Mesodermal cell (in vitro differentiated cells): ENCODE measurements at regions not wholly inside any gene's neighbourhood (a gene's known extent, or its start where the extent isn't known, plus 50 kb on each side); places are given as distances from the start of the nearest gene placed in this dataset.
A peak's percentile ranks its signal among the peaks of the same experiment; 100 is the strongest.

ENCODE experiments used
- H3K27ac ChIP-seq: 2 replicates; pipeline ENCODE4 v1.7.0; 2013; ENCODE audit warnings: mild to moderate bottlenecking, low read depth, low read length, moderate library complexity; ENCODE audit not compliant: severe bottlenecking
- H3K36me3 ChIP-seq: 2 replicates; pipeline ENCODE4 v1.7.1; 2013; ENCODE audit warnings: mild to moderate bottlenecking, low read length, moderate library complexity; ENCODE audit not compliant: control insufficient read depth, insufficient read depth
- H3K4me1 ChIP-seq: one replicate; pipeline ENCODE4 v1.7.1; 2013; ENCODE audit warnings: mild to moderate bottlenecking, low read length; ENCODE audit not compliant: insufficient read depth, control insufficient read depth, poor library complexity, severe bottlenecking
- H3K4me3 ChIP-seq: 2 replicates; pipeline ENCODE4 v1.7.0; 2013; ENCODE audit warnings: low read length, control low read depth, mild to moderate bottlenecking; ENCODE audit not compliant: insufficient read depth, poor library complexity, severe bottlenecking; ENCODE audit errors: extremely low read depth
- H3K9me3 ChIP-seq: 2 replicates; pipeline ENCODE4 v1.7.1; 2013; ENCODE audit warnings: mild to moderate bottlenecking, low read length, moderate library complexity; ENCODE audit not compliant: control insufficient read depth
- WGBS, 2 experiments: methylation state at CpG; one replicate each; pipeline ENCODE4 v1.1.5; 2013; ENCODE audit warnings: missing lambda C conversion rate in 2 of 2; ENCODE audit not compliant: insufficient coverage in 2 of 2; 5-methylcytosine and 5-hydroxymethylcytosine counted together

- no peak overlapping the region for H3K4me3 ChIP-seq
- H3K36me3 ChIP-seq = no peaks in the 10 kb centered on the region
- no peaks in the 10 kb centered on the region for H3K4me1 ChIP-seq
- H3K9me3 ChIP-seq = no peaks in the 10 kb centered on the region
- H3K27ac ChIP-seq = no peak overlapping the region
- WGBS, 2 experiments = 95 to 98% methylated on average over 7 to 8 of the region's 8 CpGs
These were observed 57.3 kb downstream of the HHEX start for GRCh38 chr10:92747066-92747465.

- Histone ChIP-seq H3K4me3 (no peak overlapping the region), H3K9me3 (no peaks in the 10 kb centered on the region), H3K27ac (no peak overlapping the region), H3K4me1 (no peaks in the 10 kb centered on the region), H3K36me3 (no peaks in the 10 kb centered on the region)
- 76 to 85% methylated on average over 2 of the region's 2 CpGs for WGBS, 2 experiments
These were observed 57.8 kb downstream of the HHEX start for GRCh38 chr10:92747600-92747999.

- H3K4me3 ChIP-seq = no peak overlapping the region
- H3K9me3 ChIP-seq = no peaks in the 10 kb centered on the region
- H3K4me1 ChIP-seq = peaks cover 4% of the 10 kb centered on the region
- no peaks in the 10 kb centered on the region for H3K36me3 ChIP-seq
- no peak overlapping the region for H3K27ac ChIP-seq
- 89 to 90% methylated on average over 2 to 4 of the region's 9 CpGs for WGBS, 2 experiments
These were observed 61.2 kb downstream of the HHEX start for GRCh38 chr10:92750791-92751533.

GRCh38 chr10:92751534-92751811, 61.7 kb downstream of the HHEX start:
- H3K4me3 ChIP-seq = no peak overlapping the region
- H3K36me3 ChIP-seq = no peaks in the 10 kb centered on the region
- H3K9me3 ChIP-seq = no peaks in the 10 kb centered on the region
- no peak overlapping the region for H3K27ac ChIP-seq
- 60% methylated on average over 1 of the region's 2 CpGs; no CpG with 5 or more reads in 1 of the 2 experiments for WGBS, 2 experiments
- H3K4me1 ChIP-seq = peaks cover 7% of the 10 kb centered on the region

GRCh38 chr10:92751827-92752226, 62.1 kb downstream of the HHEX start:
- Histone ChIP-seq H3K4me1 (peaks cover 10% of the 10 kb centered on the region), H3K9me3 (no peaks in the 10 kb centered on the region), H3K4me3 (no peak overlapping the region), H3K36me3 (no peaks in the 10 kb centered on the region), H3K27ac (no peak overlapping the region)
- no CpG with 5 or more reads among the region's 2 CpGs for whole genome bisulfite sequencing, 2 experiments

GRCh38 chr10:92753865-92754264, 64.1 kb downstream of the HHEX start:
- Histone ChIP-seq H3K4me3 (no peak overlapping the region), H3K9me3 (no peaks in the 10 kb centered on the region), H3K36me3 (no peaks in the 10 kb centered on the region), H3K4me1 (peaks cover 14% of the 10 kb centered on the region), H3K27ac (no peak overlapping the region)

- H3K36me3 ChIP-seq = no peaks in the 10 kb centered on the region
- no peak overlapping the region for H3K4me3 ChIP-seq
- H3K27ac ChIP-seq = peak overlapping the region; percentile 64
- peaks cover 18% of the 10 kb centered on the region for H3K4me1 ChIP-seq
- no peaks in the 10 kb centered on the region for H3K9me3 ChIP-seq
- WGBS, 2 experiments = 100% methylated on average over 1 of the region's 2 CpGs; no CpG with 5 or more reads in 1 of the 2 experiments
These were observed 66.0 kb downstream of the HHEX start for GRCh38 chr10:92755725-92756124.

GRCh38 chr10:92756201-92757065, 66.7 kb downstream of the HHEX start:
- H3K4me3 ChIP-seq = no peak overlapping the region
- H3K9me3 ChIP-seq = no peaks in the 10 kb centered on the region
- 83 to 90% methylated on average over 2 to 3 of the region's 10 CpGs for WGBS, 2 experiments
- H3K4me1 ChIP-seq = peaks cover 18% of the 10 kb centered on the region
- peak overlapping the region; percentile 76 for H3K27ac ChIP-seq
- H3K36me3 ChIP-seq = no peaks in the 10 kb centered on the region

GRCh38 chr10:92757066-92757710, 67.4 kb downstream of the HHEX start:
- Histone ChIP-seq H3K9me3 (no peaks in the 10 kb centered on the region), H3K4me1 (peaks cover 18% of the 10 kb centered on the region), H3K36me3 (no peaks in the 10 kb centered on the region), H3K27ac (peak overlapping the region; percentile 76), H3K4me3 (no peak overlapping the region)
- 50 to 55% methylated on average over 5 of the region's 8 CpGs for WGBS, 2 experiments

- Histone ChIP-seq H3K4me1 (peaks cover 18% of the 10 kb centered on the region), H3K36me3 (no peaks in the 10 kb centered on the region), H3K4me3 (no peak overlapping the region), H3K9me3 (no peaks in the 10 kb centered on the region), H3K27ac (no peak overlapping the region)
- WGBS, 2 experiments = 90 to 93% methylated on average over 2 to 3 of the region's 3 CpGs
These were observed 68.0 kb downstream of the HHEX start for GRCh38 chr10:92757711-92758104.
